Heart right ventricle (tissue), 16 donors: ENCODE measurements at regions not wholly inside any gene's neighbourhood (a gene's known extent, or its start where the extent isn't known, plus 50 kb on each side); places are given as distances from the start of the nearest gene placed in this dataset.

Experiments
- ATAC-seq, 8 donors: fragments of 200-7000 bp; cut with Tn5 transposase; one replicate each; pipeline ENCODE4 v1.9.1; 2020; ENCODE audit warnings: mild to moderate bottlenecking in 8 of 8, moderate library complexity in 8 of 8, moderate number of reproducible peaks in 1 of 8
- DNase-seq, 2 donors: peaks; one replicate each; pipeline ENCODE4 v3.0.0-alpha.2; 2020
- H3K27ac ChIP-seq, 10 donors: fragments of 200-600 bp; sonication (generic) in 2 of 10; one replicate each; pipeline versions ENCODE4 v1.5.0 to v1.8.0; 2020 to 2022; ENCODE audit warnings: mild to moderate bottlenecking in 3 of 10
- H3K27me3 ChIP-seq, 7 donors: fragments of 200-600 bp; one replicate each; pipeline ENCODE4 v1.8.0; 2021 to 2022; ENCODE audit warnings: mild to moderate bottlenecking in 2 of 7
- H3K36me3 ChIP-seq, 9 donors: fragments of 200-600 bp; sonication (generic) in 1 of 9; one replicate each; pipeline versions ENCODE4 v1.5.0 to v1.8.0; 2020 to 2022; ENCODE audit warnings: mild to moderate bottlenecking in 2 of 9
- H3K4me1 ChIP-seq, 9 donors: fragments of 200-600 bp; sonication (generic) in 1 of 9; one replicate each; pipeline versions ENCODE4 v1.5.0 to v1.8.0; 2020 to 2022; ENCODE audit warnings: mild to moderate bottlenecking in 4 of 9
- H3K4me3 ChIP-seq, 10 donors: fragments of 200-600 bp; sonication (generic) in 2 of 10; one replicate each; pipeline versions ENCODE4 v1.5.0 to v1.8.0; 2020 to 2022; ENCODE audit warnings: mild to moderate bottlenecking in 7 of 10, moderate library complexity in 2 of 10
- H3K9me3 ChIP-seq, 11 donors: fragments of 200-600 bp in 10 of 11; sonication (generic) in 2 of 11; one replicate each; pipeline versions ENCODE4 v1.5.0 to v1.8.0; 2013 to 2022; ENCODE audit warnings: mild to moderate bottlenecking in 2 of 11, control low read depth in 1 of 11, moderate library complexity in 1 of 11
- WGBS, 2 donors: extraction: QIAGEN DNeasy Blood & Tissue Kit; methylation state at CpG; one replicate each; pipeline ENCODE4 v1.1.7; 2013; ENCODE audit warnings: inconsistent platforms in 1 of 2; 5-methylcytosine and 5-hydroxymethylcytosine counted together
- intact Hi-C, 10 donors: fragments of 100-400 bp; cut with DNase I; formaldehyde crosslinking; loops; one replicate each; pipeline versions ENCODE4 v1.11.1 to v1.14.2; 2022
- TF ChIP-seq, protein P1 (sequence below), 9 donors: fragments of 200-600 bp; sonication (generic) in 2 of 9; IDR thresholded peaks; one replicate each; pipeline versions ENCODE4 v1.5.0 to v1.8.0; 2021 to 2022; ENCODE audit warnings: antibody characterized with exemption in 9 of 9, mild to moderate bottlenecking in 5 of 9, moderate library complexity in 1 of 9
- donor health status: Arrhythmogenic right ventricular cardiomyopathy.
- donor health status: ischemic (EF 13 %, LVEDD 7.1; RV severe dilation, severe dysfunction).
- donor health status: healthy with polysubstance abuse.
- donor health status: DM: no; HTN: yes; CAD: no.
- donor health status: DM: no; HTN: no; CAD: no.
- donor health status: ischemic (EF 25% LVEDD 6.9; RV normal size, moderate dysfunction).
- donor health status: ischemic (EF 25% LVEDD 5.7; RV mildly dilated, moderate dysfunction).
- donor health status: healthy.
- donor health status: DM: yes; HTN: yes; CAD: no.
- donor health status: Ischemic cardiomyopathy.
- donor health status: ischemic (EF 35%, LVEDD 5.7; RV mildly dilated, moderate dysfunction).
- donor health status: nonischemic (EF 11% LVEDD 7.7; RV severe dilation, severe dysfunction).
- donor health status: DM: yes; HTN: yes; CAD: no.
- donor health status: PGD.
- donor health status: ischemic (EF 29% LVEDD 5.4; RV normal size, mild dysfunction).
- donor health status: nonischemic (EF 23%, LVEDD 6.1; RV moderate dilation, normal function).

DNA sequence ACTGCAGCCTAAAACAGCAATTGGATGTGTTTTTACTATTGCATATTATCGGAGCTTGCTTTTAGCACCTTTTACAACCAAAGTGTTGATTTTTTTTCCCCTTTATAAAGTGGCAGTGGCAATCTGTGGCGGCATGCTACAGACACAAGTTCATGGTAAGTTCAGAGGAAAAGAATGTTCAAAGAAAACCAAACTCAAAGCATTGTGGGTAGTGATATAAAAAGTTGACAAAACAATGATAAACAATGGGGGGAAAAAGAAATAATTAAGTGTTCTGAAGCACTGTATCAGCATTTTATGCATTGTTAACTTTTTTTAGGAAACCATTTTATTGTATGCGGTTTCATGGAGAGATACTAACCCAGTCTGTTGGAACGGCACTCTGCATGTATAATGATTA lies 492.0 kb upstream of the SOX5 start:
- TF ChIP-seq, protein P1, sequence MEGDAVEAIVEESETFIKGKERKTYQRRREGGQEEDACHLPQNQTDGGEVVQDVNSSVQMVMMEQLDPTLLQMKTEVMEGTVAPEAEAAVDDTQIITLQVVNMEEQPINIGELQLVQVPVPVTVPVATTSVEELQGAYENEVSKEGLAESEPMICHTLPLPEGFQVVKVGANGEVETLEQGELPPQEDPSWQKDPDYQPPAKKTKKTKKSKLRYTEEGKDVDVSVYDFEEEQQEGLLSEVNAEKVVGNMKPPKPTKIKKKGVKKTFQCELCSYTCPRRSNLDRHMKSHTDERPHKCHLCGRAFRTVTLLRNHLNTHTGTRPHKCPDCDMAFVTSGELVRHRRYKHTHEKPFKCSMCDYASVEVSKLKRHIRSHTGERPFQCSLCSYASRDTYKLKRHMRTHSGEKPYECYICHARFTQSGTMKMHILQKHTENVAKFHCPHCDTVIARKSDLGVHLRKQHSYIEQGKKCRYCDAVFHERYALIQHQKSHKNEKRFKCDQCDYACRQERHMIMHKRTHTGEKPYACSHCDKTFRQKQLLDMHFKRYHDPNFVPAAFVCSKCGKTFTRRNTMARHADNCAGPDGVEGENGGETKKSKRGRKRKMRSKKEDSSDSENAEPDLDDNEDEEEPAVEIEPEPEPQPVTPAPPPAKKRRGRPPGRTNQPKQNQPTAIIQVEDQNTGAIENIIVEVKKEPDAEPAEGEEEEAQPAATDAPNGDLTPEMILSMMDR (IDR thresholded peaks at IDR 0.05) = no peak
- Histone ChIP-seq H3K9me3 (peaks cover 0 to 15% (median 0%) of the 10 kb centered on the region in 11 donors), H3K27ac (no peak overlapping the region), H3K36me3 (no peaks in the 10 kb centered on the region), H3K4me1 (no peaks in the 10 kb centered on the region), H3K27me3 (no peaks in the 10 kb centered on the region), H3K4me3 (no peak overlapping the region)
- DNase-seq = no peak
- ATAC-seq = no peak
- intact Hi-C loops = no loop called here
- WGBS, 2 donors = 64 to 65% methylated on average over 4 of the region's 4 CpGs

DNA sequence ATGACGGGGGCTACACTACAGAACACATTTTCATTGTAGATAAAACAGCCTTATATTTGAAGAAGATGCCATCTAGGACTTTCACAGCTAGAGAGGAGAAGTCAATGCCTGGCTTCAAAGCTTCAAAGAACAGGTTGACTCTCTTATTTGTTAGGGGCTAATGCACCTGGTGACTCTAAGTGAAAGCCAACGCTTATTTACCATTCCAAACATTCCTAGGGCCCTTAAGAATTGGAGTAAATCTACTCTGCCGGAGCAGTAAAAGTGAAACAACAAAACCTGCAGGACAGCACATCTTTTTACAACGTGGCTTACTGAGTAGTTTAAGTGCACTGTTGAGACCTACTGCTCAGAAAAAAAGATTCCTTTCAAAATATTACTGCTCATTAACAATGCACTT lies 487.2 kb upstream of the SOX5 start:
- intact Hi-C loops = no loop called here
- WGBS, 2 donors = 82 to 88% methylated on average over 4 of the region's 4 CpGs

DNA sequence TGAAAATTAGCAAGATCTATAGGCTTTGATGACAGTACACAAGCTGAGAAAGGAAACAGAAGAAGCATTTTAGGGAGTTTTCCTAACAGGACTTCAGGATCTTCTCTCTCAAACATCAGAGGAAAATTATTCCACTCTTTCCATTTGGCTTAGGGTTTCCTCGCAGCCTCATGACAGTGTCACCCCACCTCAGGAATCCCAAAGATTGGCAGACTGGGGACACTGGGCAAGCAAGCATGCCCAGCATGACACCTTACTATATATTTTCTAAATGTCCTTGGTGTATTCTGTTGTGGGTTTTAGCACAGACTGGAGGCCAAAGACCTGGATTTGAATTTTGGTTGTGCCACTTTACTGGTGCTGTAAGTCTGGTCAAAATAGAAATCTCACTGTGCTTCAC lies 482.4 kb upstream of the SOX5 start:
- H3K36me3 ChIP-seq = no peaks in the 10 kb centered on the region
- ATAC-seq = no peak
- TF ChIP-seq, protein P1 (IDR thresholded peaks at IDR 0.05) = no peak
- no peak for DNase-seq
- H3K27ac ChIP-seq = no peak overlapping the region
- WGBS, 2 donors = 57 to 83% methylated on average over 1 of the region's 1 CpG
- no peaks in the 10 kb centered on the region for H3K4me1 ChIP-seq
- H3K9me3 ChIP-seq = peaks cover 0 to 14% (median 0%) of the 10 kb centered on the region in 11 donors
- no peak overlapping the region for H3K4me3 ChIP-seq
- intact Hi-C loops = no loop called here
- H3K27me3 ChIP-seq = no peaks in the 10 kb centered on the region

More for the DNA sequence above, 487.2 kb upstream of the SOX5 start:
- Histone ChIP-seq H3K27ac (no peak overlapping the region), H3K4me3 (no peak overlapping the region), H3K27me3 (no peaks in the 10 kb centered on the region), H3K9me3 (peaks cover 0 to 25% (median 0%) of the 10 kb centered on the region in 11 donors), H3K36me3 (no peaks in the 10 kb centered on the region), H3K4me1 (no peaks in the 10 kb centered on the region)
- TF ChIP-seq, protein P1 (IDR thresholded peaks at IDR 0.05) = no peak
- ATAC-seq = no peak
- no peak for DNase-seq

DNA sequence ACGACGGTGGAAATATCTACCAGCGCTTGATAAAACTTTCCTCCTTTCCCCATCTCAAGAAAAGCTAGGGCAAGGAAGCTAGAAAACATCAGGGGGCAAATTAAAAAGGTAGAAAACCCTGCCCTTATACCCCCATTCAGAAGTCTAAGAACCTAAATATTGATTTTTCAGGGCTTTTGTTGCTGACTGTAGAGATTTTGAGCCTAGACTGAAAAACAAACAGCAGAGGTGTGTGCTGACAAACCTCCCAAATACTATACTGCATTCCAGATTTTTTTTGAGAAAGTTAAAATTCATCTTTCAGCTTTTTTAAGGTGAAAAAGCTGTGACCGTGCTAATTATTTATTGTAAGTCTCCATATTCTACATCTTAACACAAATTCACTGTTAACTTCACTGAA lies 478.3 kb upstream of the SOX5 start:
- Histone ChIP-seq H3K9me3 (no peaks in the 10 kb centered on the region), H3K36me3 (no peaks in the 10 kb centered on the region), H3K27me3 (no peaks in the 10 kb centered on the region), H3K4me3 (no peak overlapping the region), H3K27ac (no peak overlapping the region), H3K4me1 (no peaks in the 10 kb centered on the region)
- DNase-seq = no peak
- no peak for ATAC-seq
- WGBS, 2 donors = 82 to 94% methylated on average over 4 of the region's 4 CpGs
- intact Hi-C loops = no loop called here
- TF ChIP-seq, protein P1 (IDR thresholded peaks at IDR 0.05) = no peak

DNA sequence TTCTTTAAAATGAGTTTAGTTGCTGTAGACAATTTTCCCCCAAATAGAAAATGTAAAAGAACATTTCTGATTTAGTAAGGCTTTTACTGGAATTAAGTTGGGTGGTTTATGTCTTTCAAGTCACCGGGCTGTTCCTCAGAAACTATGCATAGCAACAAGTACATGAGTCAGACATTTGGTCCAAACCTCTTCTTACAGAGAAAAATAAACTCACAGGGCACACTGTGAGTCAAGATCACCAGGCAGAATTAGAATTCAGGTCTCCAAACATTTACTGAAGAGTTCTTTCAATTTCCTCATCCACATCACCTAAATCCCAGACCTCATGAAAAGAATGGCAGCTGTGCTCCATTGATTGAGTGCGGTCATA lies 476.1 kb upstream of the SOX5 start:
- 93 to 94% methylated on average over 2 of the region's 2 CpGs for WGBS, 2 donors
- no peaks in the 10 kb centered on the region for H3K27me3 ChIP-seq
- H3K4me3 ChIP-seq = no peak overlapping the region
- no peak overlapping the region for H3K27ac ChIP-seq
- ATAC-seq (no peak), DNase-seq (no peak)
- no peaks in the 10 kb centered on the region for H3K4me1 ChIP-seq
- TF ChIP-seq, protein P1 (IDR thresholded peaks at IDR 0.05) = no peak
- no peaks in the 10 kb centered on the region for H3K36me3 ChIP-seq
- intact Hi-C loops = no loop called here
- H3K9me3 ChIP-seq = peaks cover 0 to 11% (median 4%) of the 10 kb centered on the region in 11 donors
